HCT116 (cell line): ENCODE measurements at regions not wholly inside any gene's neighbourhood (a gene's known extent, or its start where the extent isn't known, plus 50 kb on each side); places are given as distances from the start of the nearest gene placed in this dataset.

Experiments used
- ATAC-seq: fragments of 200-7000 bp; cut with Tn5 transposase; 2 replicates; pipeline ENCODE4 v1.9.1; 2020; ENCODE audit warnings: mild to moderate bottlenecking, moderate library complexity
- BruUV-seq: library from RNA; stranded (reverse); fragments of 400-500 nt; replicated peaks from 2 replicates; lab custom pipeline; 2021; lab: Mats Ljungman, UMichigan
- CTCF ChIA-PET: fragments of 300-600 bp; sonication (Branson Sonifier 250); formaldehyde crosslinking; loops from one replicate; lab custom pipeline; 2021; ENCODE audit warnings: antibody characterized with exemption; lab: Charles Lee
- POLR2A ChIA-PET: fragments of 300-600, 350-600 bp; sonication (Branson Sonifier 250); formaldehyde crosslinking; loops from one replicate; lab custom pipeline; 2021; ENCODE audit warnings: antibody characterized with exemption; lab: Charles Lee
- RAD21 ChIA-PET, 2 experiments: fragments of 300-600 bp; sonication (Branson Sonifier 250); formaldehyde crosslinking; loops; one replicate each; lab custom pipeline; 2023; ENCODE audit warnings: low total read pairs in 2 of 2; ENCODE audit not compliant: uncharacterized antibody in 2 of 2, unreplicated experiment in 2 of 2, low non-redundant PET in 1 of 2; lab: Charles Lee
- DNase-seq: peaks from one replicate; pipeline ENCODE4 v3.0.0-alpha.2; 2010; ENCODE audit warnings: low read depth, low spot score
- H2AFZ ChIP-seq: fragments of 200-600 bp; shearing (Covaris generic), sonication (generic); 2 replicates; pipeline ENCODE4 v1.6.1; 2017; ENCODE audit warnings: low read depth, mixed run types, mixed read lengths, antibody characterized with exemption, low read length; ENCODE audit not compliant: poor library complexity, severe bottlenecking
- H3K27ac ChIP-seq: 2 replicates; pipeline ENCODE4 v1.5.1; 2012; ENCODE audit warnings: low read depth, low read length
- H3K27me3 ChIP-seq: fragments of 200-600 bp; sonication (generic); 2 replicates; pipeline ENCODE4 v1.6.1; 2016; ENCODE audit warnings: mixed run types, low read length, mixed read lengths; ENCODE audit not compliant: insufficient read depth
- H3K36me3 ChIP-seq, 2 experiments: fragments of 200-500 bp in 1 of 2; fragments of 200-600 bp in 1 of 2; sonication (Bioruptor generic) in 1 of 2; sonication (generic) in 1 of 2; 2 replicates each; pipeline versions ENCODE4 v1.5.1 to v1.6.1; 2014 to 2016; ENCODE audit warnings: low read length in 2 of 2, inconsistent platforms in 1 of 2, mixed read lengths in 1 of 2, mixed run types in 1 of 2; ENCODE audit not compliant: insufficient read depth in 2 of 2, control insufficient read depth in 1 of 2
- H3K4me1 ChIP-seq, 2 experiments: fragments of 200-600 bp in 1 of 2; sonication (generic) in 1 of 2; 2 replicates each; pipeline versions ENCODE4 v1.5.1 to v1.6.1; 2012 to 2017; ENCODE audit warnings: low read length in 2 of 2, inconsistent platforms in 1 of 2, mild to moderate bottlenecking in 1 of 2, mixed read lengths in 1 of 2, mixed run types in 1 of 2, moderate library complexity in 1 of 2; ENCODE audit not compliant: insufficient read depth in 2 of 2, control insufficient read depth in 1 of 2
- H3K4me2 ChIP-seq: fragments of 200-600 bp; sonication (generic); 2 replicates; pipeline ENCODE4 v1.6.1; 2017; ENCODE audit warnings: mixed run types, low read length, mixed read lengths
- H3K4me3 ChIP-seq, 2 experiments: fragments of 200-600 bp in 1 of 2; sonication (generic) in 1 of 2; replicated peaks in 1 of 2; 2 replicates each; pipeline ENCODE4 v1.5.1; 2011 to 2016; ENCODE audit warnings: low read length in 2 of 2, control low read depth in 1 of 2, low read depth in 1 of 2, mild to moderate bottlenecking in 1 of 2, mixed read lengths in 1 of 2, mixed run types in 1 of 2
- H3K79me2 ChIP-seq: fragments of 200-600 bp; sonication (generic); 2 replicates; pipeline ENCODE4 v1.6.1; 2017; ENCODE audit warnings: mild to moderate bottlenecking, mixed run types, low read length, moderate library complexity, mixed read lengths; ENCODE audit not compliant: insufficient read depth
- H3K9ac ChIP-seq: fragments of 200-600 bp; sonication (generic); 2 replicates; pipeline ENCODE4 v1.6.1; 2016; ENCODE audit warnings: low read length, mixed read lengths
- H3K9me2 ChIP-seq: fragments of 200-600 bp; sonication (generic), shearing (Covaris generic); 2 replicates; pipeline ENCODE4 v1.6.1; 2017; ENCODE audit warnings: mixed run types, mild to moderate bottlenecking, moderate library complexity; ENCODE audit not compliant: insufficient read depth
- H3K9me3 ChIP-seq, 2 experiments: fragments of 200-500 bp in 1 of 2; fragments of 200-600 bp in 1 of 2; sonication (Bioruptor generic) in 1 of 2; sonication (generic) in 1 of 2; 2 replicates each; pipeline ENCODE4 v1.6.1; 2014 to 2017; ENCODE audit warnings: low read length in 2 of 2, mixed read lengths in 2 of 2, inconsistent platforms in 1 of 2, low read depth in 1 of 2, mild to moderate bottlenecking in 1 of 2, mixed run types in 1 of 2, moderate library complexity in 1 of 2; ENCODE audit not compliant: control insufficient read depth in 1 of 2, insufficient read depth in 1 of 2
- H4K20me1 ChIP-seq: fragments of 200-600 bp; sonication (generic), shearing (Covaris generic); 2 replicates; pipeline ENCODE4 v1.6.1; 2017; ENCODE audit warnings: mixed run types, mild to moderate bottlenecking, moderate library complexity; ENCODE audit not compliant: insufficient read depth
- CEBPB ChIP-seq: IDR thresholded peaks from 2 replicates; pipeline ENCODE4 v1.6.1; 2012; ENCODE audit warnings: low read depth
- EGR1 ChIP-seq: IDR thresholded peaks from 2 replicates; pipeline ENCODE4 v1.6.1; 2012; ENCODE audit warnings: low read depth
- ELF1 ChIP-seq: IDR thresholded peaks from 2 replicates; pipeline ENCODE4 v1.6.1; 2012; ENCODE audit warnings: low read depth, borderline replicate concordance
- JUND ChIP-seq: IDR thresholded peaks from 2 replicates; pipeline ENCODE4 v1.6.1; 2012
- POLR2A ChIP-seq: IDR thresholded peaks from 2 replicates; pipeline ENCODE4 v1.7.0; 2011; ENCODE audit warnings: borderline replicate concordance; ENCODE audit not compliant: insufficient read depth, insufficient read length; ENCODE audit errors: extremely low read depth
- POLR2AphosphoS5 ChIP-seq: IDR thresholded peaks from 2 replicates; pipeline ENCODE4 v1.6.1; 2011; ENCODE audit warnings: mild to moderate bottlenecking, low read depth, low read length, moderate library complexity
- RAD21 ChIP-seq: IDR thresholded peaks from 2 replicates; pipeline ENCODE4 v1.6.1; 2012; ENCODE audit warnings: low read depth, mild to moderate bottlenecking
- SIN3A ChIP-seq: IDR thresholded peaks from 2 replicates; pipeline ENCODE4 v1.6.1; 2012; ENCODE audit warnings: low read depth
- SP1 ChIP-seq: IDR thresholded peaks from 2 replicates; pipeline ENCODE4 v1.6.1; 2012; ENCODE audit warnings: low read depth
- SRF ChIP-seq: IDR thresholded peaks from 2 replicates; pipeline ENCODE4 v1.6.1; 2012; ENCODE audit warnings: low read depth
- YY1 ChIP-seq: IDR thresholded peaks from 2 replicates; pipeline ENCODE4 v1.6.1; 2011; ENCODE audit warnings: low read length, low read depth, moderate library complexity, mild to moderate bottlenecking; ENCODE audit not compliant: insufficient replicate concordance; ENCODE audit errors: extremely low read depth
- intact Hi-C: fragments of 100-400 bp; cut with micrococcal nuclease; formaldehyde crosslinking; loops from 2 replicates; pipeline ENCODE4 v1.10.0; 2022
- TF ChIP-seq, protein P1 (sequence below): IDR thresholded peaks from 2 replicates; pipeline ENCODE4 v1.6.1; 2012; ENCODE audit warnings: low read depth
- TF ChIP-seq, protein P2 (sequence below), 3 experiments: fragments of 200-600 bp in 1 of 3; sonication (generic) in 1 of 3; IDR thresholded peaks in 2 of 3; conservative IDR thresholded peaks in 1 of 3; 2 replicates each; pipeline ENCODE4 v1.5.1; 2012 to 2017; ENCODE audit warnings: low read depth in 2 of 3, low read length in 2 of 3, antibody characterized with exemption in 1 of 3, borderline replicate concordance in 1 of 3, control low read depth in 1 of 3, mild to moderate bottlenecking in 1 of 3, mixed read lengths in 1 of 3, mixed run types in 1 of 3, moderate library complexity in 1 of 3; ENCODE audit not compliant: insufficient read depth in 1 of 3
- TF ChIP-seq, protein P3 (sequence below): IDR thresholded peaks from 2 replicates; pipeline ENCODE4 v1.6.1; 2012

DNA sequence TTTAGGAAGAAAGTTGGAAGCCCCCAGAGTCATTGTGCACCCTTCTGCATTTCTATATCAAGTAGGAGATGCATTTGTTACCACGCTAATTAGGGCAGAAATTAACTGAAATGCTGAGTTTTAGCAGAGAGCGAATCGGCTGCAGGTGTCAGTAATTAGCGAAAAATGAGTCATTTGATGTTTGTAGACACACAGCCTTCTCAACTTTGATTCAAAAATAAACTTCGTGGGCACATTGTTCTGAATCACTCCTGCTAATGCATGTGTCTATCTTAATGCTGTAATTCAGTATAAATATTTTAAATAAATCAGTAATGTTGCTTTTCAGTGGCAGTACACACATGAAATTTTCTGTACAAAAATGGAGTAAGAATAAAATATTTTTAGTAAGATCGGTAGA, 109.5 kb upstream of the CARD11 start:
- H3K27me3 ChIP-seq = peaks cover 3% of the 10 kb centered on the region; the same call in 1 of the 2 replicates
- H3K27ac ChIP-seq = no peak overlapping the region
- no peak overlapping the region for H3K9ac ChIP-seq
- TF ChIP-seq CEBPB = no peak
- TF ChIP-seq POLR2A = no peak
- TF ChIP-seq, protein P1, sequence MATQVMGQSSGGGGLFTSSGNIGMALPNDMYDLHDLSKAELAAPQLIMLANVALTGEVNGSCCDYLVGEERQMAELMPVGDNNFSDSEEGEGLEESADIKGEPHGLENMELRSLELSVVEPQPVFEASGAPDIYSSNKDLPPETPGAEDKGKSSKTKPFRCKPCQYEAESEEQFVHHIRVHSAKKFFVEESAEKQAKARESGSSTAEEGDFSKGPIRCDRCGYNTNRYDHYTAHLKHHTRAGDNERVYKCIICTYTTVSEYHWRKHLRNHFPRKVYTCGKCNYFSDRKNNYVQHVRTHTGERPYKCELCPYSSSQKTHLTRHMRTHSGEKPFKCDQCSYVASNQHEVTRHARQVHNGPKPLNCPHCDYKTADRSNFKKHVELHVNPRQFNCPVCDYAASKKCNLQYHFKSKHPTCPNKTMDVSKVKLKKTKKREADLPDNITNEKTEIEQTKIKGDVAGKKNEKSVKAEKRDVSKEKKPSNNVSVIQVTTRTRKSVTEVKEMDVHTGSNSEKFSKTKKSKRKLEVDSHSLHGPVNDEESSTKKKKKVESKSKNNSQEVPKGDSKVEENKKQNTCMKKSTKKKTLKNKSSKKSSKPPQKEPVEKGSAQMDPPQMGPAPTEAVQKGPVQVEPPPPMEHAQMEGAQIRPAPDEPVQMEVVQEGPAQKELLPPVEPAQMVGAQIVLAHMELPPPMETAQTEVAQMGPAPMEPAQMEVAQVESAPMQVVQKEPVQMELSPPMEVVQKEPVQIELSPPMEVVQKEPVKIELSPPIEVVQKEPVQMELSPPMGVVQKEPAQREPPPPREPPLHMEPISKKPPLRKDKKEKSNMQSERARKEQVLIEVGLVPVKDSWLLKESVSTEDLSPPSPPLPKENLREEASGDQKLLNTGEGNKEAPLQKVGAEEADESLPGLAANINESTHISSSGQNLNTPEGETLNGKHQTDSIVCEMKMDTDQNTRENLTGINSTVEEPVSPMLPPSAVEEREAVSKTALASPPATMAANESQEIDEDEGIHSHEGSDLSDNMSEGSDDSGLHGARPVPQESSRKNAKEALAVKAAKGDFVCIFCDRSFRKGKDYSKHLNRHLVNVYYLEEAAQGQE = no peak
- TF ChIP-seq ELF1 = no peak
- TF ChIP-seq SRF = no peak
- TF ChIP-seq, protein P2, sequence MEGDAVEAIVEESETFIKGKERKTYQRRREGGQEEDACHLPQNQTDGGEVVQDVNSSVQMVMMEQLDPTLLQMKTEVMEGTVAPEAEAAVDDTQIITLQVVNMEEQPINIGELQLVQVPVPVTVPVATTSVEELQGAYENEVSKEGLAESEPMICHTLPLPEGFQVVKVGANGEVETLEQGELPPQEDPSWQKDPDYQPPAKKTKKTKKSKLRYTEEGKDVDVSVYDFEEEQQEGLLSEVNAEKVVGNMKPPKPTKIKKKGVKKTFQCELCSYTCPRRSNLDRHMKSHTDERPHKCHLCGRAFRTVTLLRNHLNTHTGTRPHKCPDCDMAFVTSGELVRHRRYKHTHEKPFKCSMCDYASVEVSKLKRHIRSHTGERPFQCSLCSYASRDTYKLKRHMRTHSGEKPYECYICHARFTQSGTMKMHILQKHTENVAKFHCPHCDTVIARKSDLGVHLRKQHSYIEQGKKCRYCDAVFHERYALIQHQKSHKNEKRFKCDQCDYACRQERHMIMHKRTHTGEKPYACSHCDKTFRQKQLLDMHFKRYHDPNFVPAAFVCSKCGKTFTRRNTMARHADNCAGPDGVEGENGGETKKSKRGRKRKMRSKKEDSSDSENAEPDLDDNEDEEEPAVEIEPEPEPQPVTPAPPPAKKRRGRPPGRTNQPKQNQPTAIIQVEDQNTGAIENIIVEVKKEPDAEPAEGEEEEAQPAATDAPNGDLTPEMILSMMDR (IDR thresholded peaks at IDR 0.05 in 2 of 3, conservative IDR thresholded peaks at IDR 0.05 in 1 of 3; ENCODE audit: borderline replicate concordance in 1 of 3, insufficient read depth in 1 of 3, low read depth in 2 of 3, low read length in 2 of 3) = no peak
- no peak for TF ChIP-seq RAD21
- no peak for TF ChIP-seq SP1
- TF ChIP-seq EGR1 = no peak
- no peak for TF ChIP-seq POLR2AphosphoS5
- TF ChIP-seq, protein P3, sequence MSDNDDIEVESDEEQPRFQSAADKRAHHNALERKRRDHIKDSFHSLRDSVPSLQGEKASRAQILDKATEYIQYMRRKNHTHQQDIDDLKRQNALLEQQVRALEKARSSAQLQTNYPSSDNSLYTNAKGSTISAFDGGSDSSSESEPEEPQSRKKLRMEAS = no peak
- no peak for TF ChIP-seq SIN3A
- TF ChIP-seq JUND = no peak
- no peak for TF ChIP-seq YY1
- TF ChIP-seq, all 23 proteins: peak for 0
- H3K36me3 ChIP-seq = no peaks in the 10 kb centered on the region
- no TSS peak for BruUV-seq
- POLR2A ChIA-PET = no interaction called here
- no peak for ATAC-seq
- H3K4me2 ChIP-seq = no peak overlapping the region
- CTCF ChIA-PET = no interaction called here
- H3K79me2 ChIP-seq = no peaks in the 10 kb centered on the region
- RAD21 ChIA-PET = no interaction called here
- no peaks in the 10 kb centered on the region for H3K9me2 ChIP-seq
- H3K4me1 ChIP-seq = no peaks in the 10 kb centered on the region
- no peak for DNase-seq
- H4K20me1 ChIP-seq = no peaks in the 10 kb centered on the region
- no peak overlapping the region for H2AFZ ChIP-seq
- no peak overlapping the region for H3K4me3 ChIP-seq
- intact Hi-C loops = no loop called here
- no peaks in the 10 kb centered on the region for H3K9me3 ChIP-seq
